GM21515 (cell line): ENCODE measurements at regions not wholly inside any gene's neighbourhood (a gene's known extent, or its start where the extent isn't known, plus 50 kb on each side); places are given as distances from the start of the nearest gene placed in this dataset.
"Not testable (repeated sequence)": the region's sequence is repeated elsewhere in the genome, so short reads cannot be mapped to it uniquely, and the experiment has no call there.

ENCODE experiments used
- ATAC-seq: cut with Tn5 transposase; IDR thresholded peaks from one replicate; pipeline ENCODE4 v1.9.1; 2021; ENCODE audit not compliant: unreplicated experiment

DNA sequence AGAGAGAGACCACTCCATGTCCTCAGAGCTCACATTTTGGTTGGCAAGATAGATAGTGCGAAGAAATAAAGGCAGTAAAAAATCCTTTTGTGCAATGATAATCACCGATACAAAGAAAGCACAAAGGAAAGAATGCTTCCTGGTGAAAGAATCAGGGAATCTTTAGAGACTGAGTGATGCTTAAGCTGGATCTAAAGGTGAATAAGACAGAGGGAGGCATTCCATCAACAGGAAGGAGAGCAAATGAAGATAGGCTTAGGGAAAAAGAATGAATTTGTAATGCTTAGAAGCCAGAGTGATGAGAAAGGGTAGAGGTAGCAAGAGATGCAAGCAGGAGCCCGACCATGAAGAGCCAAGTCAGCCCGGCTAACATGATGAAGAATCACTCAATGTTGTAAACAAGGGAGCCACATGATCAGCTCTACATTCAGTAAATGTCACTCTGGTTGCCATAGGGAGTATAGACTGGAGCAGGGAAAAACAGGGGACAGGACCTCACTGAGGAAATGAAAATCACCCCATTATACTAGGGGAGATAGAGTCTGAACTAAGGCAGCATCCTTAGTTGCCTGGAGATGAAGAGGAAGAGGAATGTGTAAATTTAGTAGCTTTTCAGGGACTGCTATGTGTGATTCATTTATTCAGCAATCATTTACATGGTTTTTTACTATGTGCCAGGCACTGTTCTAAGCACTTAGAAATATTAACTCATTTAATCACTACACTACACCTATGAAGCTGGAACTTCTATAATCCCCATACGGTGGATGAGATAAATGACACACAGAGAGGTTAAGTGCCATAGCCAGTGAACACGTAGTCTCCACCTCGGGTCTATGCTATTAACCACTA lies 402.6 kb upstream of the NFIA start:
- no peak for ATAC-seq

DNA sequence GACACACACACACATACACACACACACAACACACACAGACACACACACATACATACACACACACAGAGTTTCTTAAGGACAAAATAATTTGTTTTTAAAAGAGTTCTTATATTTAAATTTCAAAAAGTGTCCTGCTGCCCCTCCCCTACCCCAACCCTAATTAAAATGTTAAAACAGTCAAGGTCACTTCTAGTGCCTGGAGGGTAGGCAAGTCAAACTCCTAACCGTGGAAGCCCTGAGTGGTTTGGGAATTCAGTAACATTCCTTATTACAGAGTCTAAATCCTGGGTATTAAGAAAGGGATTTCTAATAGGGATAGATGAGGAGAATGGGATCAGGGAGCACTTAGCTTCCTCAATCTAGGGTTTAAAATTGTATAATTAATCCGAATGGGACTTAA lies 403.6 kb upstream of the NFIA start:
- ATAC-seq = no peak

DNA sequence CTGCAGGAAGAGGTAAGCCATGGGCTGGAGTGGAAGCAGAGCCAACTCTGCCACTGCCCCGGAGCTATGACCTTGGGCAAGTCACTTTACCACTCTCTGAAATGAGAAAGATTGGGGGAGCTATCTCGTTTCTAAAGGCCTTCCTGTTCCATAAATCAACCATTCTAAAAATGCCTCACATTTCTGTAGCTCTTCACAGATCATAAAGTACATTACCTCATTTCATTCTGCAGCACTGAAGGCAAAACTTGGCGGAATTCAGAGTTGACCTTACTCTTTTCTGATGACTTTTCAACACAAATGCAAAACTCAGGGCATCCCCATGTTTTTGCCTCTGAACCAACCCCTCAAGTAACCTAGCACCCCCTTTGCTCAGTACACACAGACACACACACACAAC lies 404.0 kb upstream of the NFIA start:
- no peak for ATAC-seq

DNA sequence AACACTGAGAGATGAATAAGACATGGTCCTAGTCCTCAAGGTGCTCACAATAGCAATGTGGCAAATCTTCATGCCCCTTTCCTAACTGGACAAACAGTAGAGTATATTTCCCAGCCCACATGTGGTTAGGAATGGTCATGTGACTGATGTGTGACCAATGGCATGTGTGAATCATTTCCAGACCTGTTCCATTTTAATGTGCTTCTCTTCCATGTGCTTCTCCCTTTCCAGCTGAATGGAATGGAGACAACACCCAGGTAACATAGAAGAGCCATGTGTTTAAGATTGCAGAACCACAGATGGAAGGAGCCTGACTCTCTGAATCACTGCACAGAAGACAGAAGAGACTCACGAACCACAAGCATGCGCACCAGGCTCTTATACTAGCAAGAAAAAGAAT lies 409.9 kb upstream of the NFIA start:
- no peak for ATAC-seq

DNA sequence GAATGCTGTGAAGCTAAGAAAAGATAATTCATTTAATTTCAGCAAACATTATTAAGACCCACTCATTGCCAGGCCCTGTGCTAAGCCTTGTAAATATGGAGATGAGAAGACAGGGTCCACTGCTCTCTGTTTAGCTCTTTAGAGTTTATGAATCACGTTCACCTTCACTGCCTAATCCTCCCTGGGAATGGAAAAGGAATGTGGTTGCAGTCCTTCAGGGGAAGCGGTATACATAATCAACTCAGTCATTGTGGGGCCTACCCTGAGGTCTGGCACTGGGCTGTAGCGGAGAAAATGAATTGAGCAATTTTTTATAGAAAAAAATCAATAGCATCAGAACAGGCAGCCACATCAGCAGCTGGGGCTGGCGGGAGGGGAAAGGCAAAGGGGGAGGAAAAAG lies 412.1 kb upstream of the NFIA start:
- ATAC-seq = no peak

DNA sequence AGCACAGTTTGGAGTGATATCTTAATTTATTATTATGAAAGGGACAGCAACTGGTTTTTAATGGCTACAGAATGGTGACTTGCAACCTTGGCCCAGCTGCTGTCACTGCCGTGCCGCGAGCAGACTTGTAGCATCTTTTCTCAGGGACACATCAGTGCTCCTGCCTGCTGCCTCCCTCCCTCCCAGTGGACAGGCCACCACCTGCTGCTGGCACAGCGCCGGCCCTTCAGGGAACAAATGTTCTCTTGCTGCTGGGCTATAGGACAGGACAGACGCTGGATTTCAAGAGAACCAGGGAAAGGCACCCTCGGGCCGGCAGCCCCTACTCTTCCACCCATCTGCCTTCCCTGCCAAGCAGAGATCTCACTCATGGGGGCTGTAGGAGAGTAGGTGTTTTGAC lies 413.8 kb upstream of the NFIA start:
- ATAC-seq = no peak

DNA sequence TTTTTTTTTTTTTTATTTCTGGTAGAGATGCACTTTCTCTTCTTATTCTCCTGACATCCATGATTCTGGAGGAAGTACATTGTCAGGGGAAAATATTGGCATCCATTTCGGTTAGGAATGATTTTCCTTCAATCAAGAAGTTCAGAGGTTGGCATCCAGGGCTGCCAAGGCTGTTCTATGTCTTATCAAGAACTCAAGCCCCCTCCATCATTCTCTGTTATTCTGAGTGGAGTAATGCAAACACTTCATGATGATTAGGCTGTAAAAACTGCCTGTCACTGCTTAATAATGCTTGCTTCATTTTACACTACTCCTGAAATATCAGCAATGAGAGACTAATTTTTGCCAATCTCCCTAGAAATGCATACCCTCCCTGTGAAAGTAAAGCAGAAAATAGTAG lies 417.1 kb upstream of the NFIA start:
- ATAC-seq = no peak

DNA sequence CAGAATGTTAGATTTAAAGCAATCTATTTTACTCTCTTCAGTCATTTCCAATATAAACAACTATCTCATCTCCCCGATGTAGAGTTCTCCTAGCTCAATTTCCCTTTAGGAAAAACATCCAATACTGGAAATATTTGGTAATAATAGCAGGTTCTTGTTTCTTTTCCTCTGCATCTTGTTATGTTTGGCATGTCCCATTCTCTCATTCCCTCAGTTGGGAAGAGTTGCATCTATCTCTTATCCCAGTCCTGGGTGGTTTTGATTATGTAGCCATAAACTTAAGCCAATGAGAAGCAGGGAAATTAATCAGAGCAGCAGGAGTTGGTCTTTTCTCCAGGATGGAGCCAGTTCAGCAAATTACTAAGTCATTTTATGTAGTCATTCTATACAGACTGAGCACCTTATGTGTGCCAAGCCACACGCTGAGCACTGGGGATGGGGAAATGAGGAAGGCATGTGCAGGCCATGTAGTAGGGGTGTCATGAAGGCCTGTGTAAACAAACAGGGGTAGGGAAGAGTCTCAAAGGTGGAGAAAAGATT lies 418.2 kb upstream of the NFIA start:
- no peak for ATAC-seq

DNA sequence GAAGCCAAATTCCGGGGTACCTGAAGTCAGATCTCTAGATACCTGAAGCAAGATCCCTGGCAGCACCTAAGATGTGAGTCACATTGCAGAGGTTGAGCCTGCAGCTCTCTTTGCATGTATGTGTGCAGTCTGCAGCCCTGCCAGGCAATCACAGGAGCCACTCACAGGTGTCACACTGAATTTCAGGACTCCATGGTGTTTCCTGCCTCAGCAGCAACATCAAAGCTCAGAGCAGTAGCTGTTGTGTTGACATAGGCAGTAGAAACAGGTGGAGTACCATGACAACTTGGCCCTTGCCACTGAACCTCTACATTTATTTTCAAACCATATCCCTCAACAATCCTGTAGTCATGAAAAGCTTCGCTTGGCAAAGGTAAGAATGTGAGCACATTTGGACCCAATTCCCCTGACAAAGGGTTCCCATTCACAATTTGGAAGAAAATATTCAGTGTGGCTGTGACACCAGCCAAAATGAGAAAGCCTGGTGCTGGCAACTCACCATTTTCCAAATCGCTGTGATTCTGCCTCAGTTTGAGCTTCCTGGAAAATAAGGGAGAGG lies 419.8 kb upstream of the NFIA start:
- ATAC-seq = no peak

DNA sequence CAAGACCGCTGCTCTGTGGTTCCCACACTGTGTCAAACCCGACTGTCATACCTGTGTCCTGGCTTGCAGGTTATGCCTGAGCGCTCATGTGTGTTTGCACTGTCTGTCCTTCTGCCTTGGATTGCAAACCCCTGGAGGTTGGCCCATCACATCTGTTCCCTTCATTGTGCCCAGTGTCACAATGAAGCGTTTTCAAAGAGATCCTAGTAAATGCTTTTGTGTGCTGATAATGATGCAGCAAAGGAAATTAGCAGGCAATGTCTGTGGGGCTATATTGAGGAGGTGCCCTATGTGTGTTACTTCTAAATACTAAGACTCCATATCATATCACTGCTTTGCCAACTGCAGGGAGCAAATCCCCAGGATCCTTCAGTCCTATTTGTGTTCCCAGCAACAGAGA lies 424.4 kb upstream of the NFIA start:
- no peak for ATAC-seq

DNA sequence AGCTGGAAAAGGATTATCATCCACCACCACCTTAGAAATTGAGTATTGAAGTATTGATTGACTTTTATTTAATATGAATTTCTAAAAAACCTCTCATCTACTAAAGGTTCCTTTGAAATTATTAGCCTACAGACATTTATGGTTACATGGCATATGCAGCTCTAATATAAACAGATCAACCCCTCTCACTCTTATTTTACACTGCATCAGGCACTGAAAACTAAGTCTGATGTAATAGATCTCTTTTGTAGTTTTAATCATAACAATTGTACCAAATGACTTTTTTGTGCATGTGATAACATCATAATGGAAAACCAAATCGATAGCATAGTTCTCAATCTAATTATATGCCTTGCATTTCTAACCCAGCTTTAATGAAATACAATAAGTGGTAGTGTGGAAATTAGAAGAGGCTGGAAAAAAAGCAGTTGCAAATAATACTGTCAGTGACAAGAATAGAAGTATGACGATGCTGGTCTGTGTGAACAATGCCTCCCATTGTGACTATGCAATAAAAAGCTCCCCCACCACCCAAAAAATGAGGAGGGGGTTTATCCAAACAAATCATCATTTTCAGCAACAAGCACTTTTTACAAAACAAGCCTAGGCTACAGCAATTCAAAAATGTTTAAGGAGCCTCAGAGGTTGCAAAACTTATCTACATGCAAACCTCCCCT lies 426.5 kb upstream of the NFIA start:
- ATAC-seq = no peak

DNA sequence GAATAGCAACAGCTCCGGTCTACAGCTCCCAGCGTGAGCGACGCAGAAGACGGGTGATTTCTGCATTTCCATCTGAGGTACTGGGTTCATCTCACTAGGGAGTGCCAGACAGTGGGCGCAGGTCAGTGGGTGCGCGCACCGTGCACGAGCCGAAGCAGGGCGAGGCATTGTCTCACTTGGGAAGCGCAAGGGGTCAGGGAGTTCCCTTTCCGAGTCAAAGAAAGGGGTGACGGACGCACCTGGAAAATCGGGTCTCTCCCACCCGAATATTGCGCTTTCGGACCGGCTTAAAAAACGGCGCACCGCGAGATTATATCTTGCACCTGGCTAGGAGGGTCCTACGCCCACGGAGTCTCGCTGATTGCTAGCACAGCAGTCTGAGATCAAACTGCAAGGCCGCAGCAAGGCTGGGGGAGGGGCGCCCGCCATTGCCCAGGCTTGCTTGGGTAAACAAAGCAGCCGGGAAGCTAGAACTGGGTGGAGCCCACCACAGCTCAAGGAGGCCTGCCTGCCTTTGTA lies 442.3 kb upstream of the NFIA start:
- ATAC-seq = not testable (repeated sequence)

DNA sequence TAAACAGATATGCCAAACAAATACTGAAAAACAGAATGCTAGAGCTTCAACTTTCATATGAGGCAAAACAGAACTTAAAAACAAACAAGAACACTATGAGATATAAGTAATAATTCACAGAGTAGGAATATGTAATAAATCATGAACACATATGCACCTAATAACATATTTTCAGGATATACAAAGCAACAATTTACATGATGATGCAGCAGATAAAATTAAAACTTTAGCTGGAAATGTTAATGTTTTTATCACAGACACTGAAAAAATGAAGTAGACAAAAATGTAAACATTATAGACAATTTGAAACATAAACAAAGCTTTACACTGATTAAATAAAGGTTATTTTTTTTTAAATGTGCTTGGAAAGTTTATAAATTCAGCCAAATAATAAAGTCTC lies 443.1 kb upstream of the NFIA start:
- no peak for ATAC-seq

DNA sequence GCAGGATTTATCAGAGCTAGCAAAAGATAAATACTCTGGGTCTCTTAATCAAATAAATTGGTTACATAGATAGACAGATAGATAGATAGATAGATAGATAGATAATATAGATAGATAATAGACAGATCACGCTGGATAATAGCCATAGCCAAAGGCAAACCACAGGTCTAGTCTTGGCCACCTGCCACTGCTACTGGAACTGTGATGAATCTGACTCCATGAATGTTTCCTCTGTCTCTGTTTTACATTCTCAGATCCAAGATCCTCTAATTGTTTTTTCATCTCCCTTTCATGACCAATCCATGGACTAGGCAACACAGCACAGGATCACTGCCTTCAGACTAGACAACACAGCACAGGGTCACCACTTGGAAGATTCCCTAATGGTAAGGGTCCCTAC lies 444.7 kb upstream of the NFIA start:
- no peak for ATAC-seq

DNA sequence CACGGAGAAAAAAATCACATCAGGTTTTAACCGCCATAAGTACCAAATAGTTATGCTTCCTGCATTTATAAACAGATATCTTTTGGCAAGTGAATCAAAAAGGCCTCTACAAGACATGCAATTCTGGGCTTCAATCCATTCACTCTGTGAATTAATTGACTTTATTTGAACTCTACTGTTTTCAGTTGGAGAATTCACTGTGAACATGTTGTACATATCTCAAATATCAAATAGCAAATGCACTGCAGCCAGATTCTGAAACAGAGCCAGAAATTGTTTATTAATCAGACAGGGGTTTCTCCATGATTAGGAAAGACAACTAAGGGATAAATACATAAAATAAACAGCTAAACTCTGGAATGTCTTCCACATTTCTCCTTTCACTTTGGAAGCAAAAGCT lies 445.4 kb upstream of the NFIA start:
- no peak for ATAC-seq

DNA sequence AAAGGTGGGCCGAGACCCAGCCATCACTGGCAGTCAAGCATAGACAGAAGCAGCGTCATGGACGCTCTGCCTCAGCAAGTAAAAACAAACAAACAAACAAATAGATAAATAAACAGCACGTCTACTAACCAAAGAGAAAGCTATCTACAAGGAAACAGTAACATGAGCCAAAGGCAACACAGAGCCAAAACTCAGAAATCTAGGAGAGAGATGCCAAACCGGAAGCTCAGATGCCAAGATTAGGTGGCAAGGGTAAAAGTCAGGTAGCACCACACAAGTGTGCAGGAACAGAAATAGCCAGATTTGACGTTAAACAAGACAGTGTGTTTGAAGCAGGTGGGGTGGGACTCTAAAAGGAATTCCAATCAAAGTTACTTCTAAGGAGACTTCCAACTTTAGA lies 448.3 kb upstream of the NFIA start:
- no peak for ATAC-seq

DNA sequence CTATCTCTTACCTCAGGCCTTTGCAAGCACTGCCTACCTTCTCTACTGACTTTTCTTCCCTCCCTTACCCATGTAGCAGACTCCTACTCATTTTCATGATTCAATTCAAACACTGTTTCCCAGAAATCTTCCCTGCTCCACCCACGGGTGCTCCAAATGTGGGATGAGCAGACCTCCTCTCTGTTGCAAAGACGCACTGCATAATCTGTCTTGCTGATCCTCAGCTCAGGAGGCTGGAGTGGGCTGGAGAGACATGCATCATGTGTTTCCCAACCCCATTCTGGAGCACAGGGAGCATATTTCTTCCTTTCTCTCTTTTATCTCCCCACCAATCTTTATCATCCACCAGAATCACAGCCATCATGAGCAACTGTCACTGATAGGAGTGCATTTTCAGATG lies 459.9 kb upstream of the NFIA start:
- ATAC-seq = no peak

DNA sequence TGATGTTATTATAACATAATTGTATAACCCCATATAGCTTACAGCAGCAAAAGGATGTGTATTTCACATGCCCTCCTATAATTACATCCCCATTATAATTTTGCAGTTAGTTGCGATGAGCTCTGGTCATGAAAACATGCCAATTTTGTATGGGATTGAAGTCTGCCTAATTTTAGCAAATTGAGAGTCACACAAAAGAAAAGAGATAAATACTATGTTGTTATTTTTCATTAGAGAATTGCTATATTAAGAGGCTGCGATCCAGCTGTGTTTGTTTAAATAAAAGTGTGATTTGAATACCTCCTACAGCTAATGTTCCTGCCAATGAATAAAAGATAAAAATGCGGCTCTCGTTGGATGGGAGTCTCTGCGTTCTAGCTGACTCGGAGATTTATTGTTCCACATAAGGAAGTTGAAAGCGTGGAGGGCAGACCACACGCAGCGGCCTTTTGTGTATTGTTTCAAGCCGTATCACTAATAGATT lies 461.0 kb upstream of the NFIA start:
- ATAC-seq = no peak

DNA sequence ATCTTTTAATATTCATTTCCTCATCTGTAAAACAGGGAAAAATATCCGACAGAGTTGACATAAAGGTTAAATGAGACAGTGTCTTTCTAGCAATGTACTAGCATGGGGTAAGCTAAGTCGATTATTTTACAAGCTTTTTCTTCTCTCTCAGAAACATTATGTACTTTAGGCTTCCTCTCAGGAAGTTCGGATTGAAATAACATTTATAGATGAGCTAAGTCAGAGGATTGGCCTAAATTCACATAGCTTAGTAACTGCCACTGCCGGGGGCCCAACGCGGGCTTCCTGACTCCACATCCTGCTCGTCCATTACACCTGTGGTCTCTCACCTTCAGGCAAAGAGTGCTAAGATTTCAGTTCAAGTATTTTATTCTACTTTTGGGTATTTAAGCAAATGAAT lies 462.3 kb upstream of the NFIA start:
- ATAC-seq = no peak

DNA sequence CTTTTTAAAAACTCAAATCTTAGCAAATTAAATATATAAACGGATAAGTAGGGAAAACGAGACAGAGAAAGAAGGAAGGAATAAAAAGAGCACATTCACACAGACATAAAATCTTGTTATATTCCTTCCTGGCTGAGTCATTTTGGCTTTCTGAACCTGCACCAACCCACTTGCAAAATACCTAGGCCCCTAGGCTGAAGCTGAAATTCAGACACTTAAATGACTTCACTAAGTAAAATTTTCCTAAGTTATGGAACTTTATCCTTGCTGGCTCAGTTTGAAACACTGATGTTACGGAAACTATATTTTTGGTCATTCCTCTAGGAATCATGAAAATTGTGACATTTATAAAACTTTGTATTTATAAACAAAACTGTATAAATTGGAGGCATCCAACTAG lies 462.8 kb upstream of the NFIA start:
- ATAC-seq = no peak

DNA sequence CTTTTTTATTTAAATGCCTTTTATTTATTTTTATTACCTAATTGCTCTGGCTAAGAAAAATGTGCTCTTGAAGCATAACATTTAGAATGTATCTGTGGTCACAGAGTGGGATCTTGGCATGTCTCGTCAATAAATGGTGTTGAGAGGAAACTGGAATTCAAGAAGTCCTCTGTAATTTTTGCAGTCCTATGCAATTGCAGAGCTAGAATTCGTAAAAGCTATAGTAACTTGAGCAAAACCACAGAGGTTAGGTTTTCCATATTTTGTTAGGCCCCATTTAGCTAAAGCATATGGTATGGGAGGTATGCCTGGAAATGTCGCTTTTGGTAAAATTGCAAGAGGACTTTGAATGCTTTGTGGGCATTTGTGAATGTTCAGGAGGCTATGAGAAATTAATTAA lies 466.7 kb upstream of the NFIA start:
- ATAC-seq = no peak

DNA sequence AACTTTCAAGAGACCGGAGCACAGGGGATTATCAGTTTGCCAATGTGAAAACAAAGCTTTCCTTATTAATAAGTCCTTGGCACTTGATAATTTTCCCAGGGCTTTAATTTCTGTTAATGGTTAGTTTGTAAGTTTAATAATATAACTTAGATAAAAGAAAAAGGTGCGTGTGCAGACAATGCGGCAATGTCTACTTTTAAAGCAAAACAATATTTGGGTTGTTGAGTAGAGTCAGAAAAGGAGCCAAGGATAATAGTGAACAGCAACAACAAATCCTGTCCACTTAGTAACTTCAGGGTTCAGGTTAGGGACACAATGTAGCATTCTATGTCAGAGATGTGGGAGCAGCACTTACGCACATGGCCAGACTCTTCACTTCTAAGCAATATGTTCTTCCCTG lies 469.6 kb upstream of the NFIA start:
- ATAC-seq = no peak
